ENCODE measurements at regions not wholly inside any gene's neighbourhood (a gene's known extent, or its start where the extent isn't known, plus 50 kb on each side); places are given as distances from the start of the nearest gene placed in this dataset.

- BruUV-seq (replicated peaks): no TSS peak
- H2AFZ ChIP-seq (ENCODE audit: low read depth, low read length): no peak overlapping the region
- in situ Hi-C loops (cut with MboI): no loop called here
- 3% methylated on average over 3 of the region's 3 CpGs for WGBS (ENCODE audit: insufficient coverage, low coverage, missing lambda C conversion rate)
- H3K4me3 ChIP-seq: no peak overlapping the region
- no peak for ATAC-seq
- ChIA-PET CTCF (ENCODE audit: low intra/inter-chr PET ratio) (no interaction called here), POLR2A (no interaction called here)
- no peak for FAIRE-seq
- no peak for TF ChIP-seq STAT5A (IDR thresholded peaks at IDR 0.05; ENCODE audit: borderline replicate concordance, low read length)
- TF ChIP-seq U2AF1 (optimal IDR thresholded peaks at IDR 0.05; ENCODE audit: low read depth, low read length): no peak
- no peak for TF ChIP-seq PBX2 (CRISPR knock-in tag; IDR thresholded peaks at IDR 0.05; ENCODE audit: low read depth)
- TF ChIP-seq PBX2 (tag; conservative IDR thresholded peaks at IDR 0.05; ENCODE audit: low read depth): peak; percentile 46; the same call in 1 of the 2 replicates
- H3K9me3 ChIP-seq (replicated peaks; ENCODE audit: control insufficient read depth, insufficient read depth, low read depth, low read length): no peaks in the 10 kb centered on the region
- no peak overlapping the region for H3K27ac ChIP-seq (ENCODE audit: extremely low read depth, low read depth, low read length)
- no peaks in the 10 kb centered on the region for H4K20me1 ChIP-seq (replicated peaks; ENCODE audit: control insufficient read depth, insufficient read depth, low read length)
- H3K79me2 ChIP-seq (ENCODE audit: control insufficient read depth, insufficient read depth, low read length): no peaks in the 10 kb centered on the region
- no peak overlapping the region for H3K9ac ChIP-seq (ENCODE audit: insufficient read depth in 1 of 2, low read depth in 2 of 2, low read length in 2 of 2)
- no peak overlapping the region for H3K4me2 ChIP-seq (ENCODE audit: insufficient read depth, low read length)
- H3K27me3 ChIP-seq (ENCODE audit: control insufficient read depth in 2 of 2, insufficient read depth in 2 of 2, low read length in 2 of 2): no peaks in the 10 kb centered on the region
- no peaks in the 10 kb centered on the region for H3K4me1 ChIP-seq (replicated peaks in 1 of 2; ENCODE audit: control insufficient read depth in 2 of 2, insufficient read depth in 2 of 2, low read length in 2 of 2)
- intact Hi-C loops (cut with micrococcal nuclease): no loop called here
- H3K36me3 ChIP-seq (ENCODE audit: control insufficient read depth, insufficient read depth, low read length): no peaks in the 10 kb centered on the region
- no peaks in the 10 kb centered on the region for H3K9me1 ChIP-seq (ENCODE audit: control insufficient read depth, insufficient read depth, low read length)
- no peak for DNase-seq (ENCODE audit: extremely low read depth in 1 of 4, low spot score in 3 of 4)
Observed at GRCh38 chr12:67595365-67595764, 53.2 kb upstream of the DYRK2 start.

Measured in K562 (cell line).